SK-N-MC (cell line): ENCODE measurements at regions not wholly inside any gene's neighbourhood (a gene's known extent, or its start where the extent isn't known, plus 50 kb on each side); places are given as distances from the start of the nearest gene placed in this dataset.
"Not testable (repeated sequence)": the region's sequence is repeated elsewhere in the genome, so short reads cannot be mapped to it uniquely, and the experiment has no call there.

ENCODE experiments used
- DNase-seq: peaks from one replicate; pipeline ENCODE4 v3.0.0-alpha.2; 2011; ENCODE audit warnings: low read depth, low spot score
- H3K27ac ChIP-seq: fragments of 200-600 bp; sonication (generic); 2 replicates; pipeline ENCODE4 v1.5.1; 2016; ENCODE audit warnings: mixed run types
- H3K36me3 ChIP-seq: fragments of 200-600 bp; sonication (generic); 2 replicates; pipeline ENCODE4 v1.6.1; 2017; ENCODE audit warnings: antibody characterized with exemption, low read length, mixed read lengths; ENCODE audit not compliant: insufficient read depth
- H3K4me3 ChIP-seq: fragments of 200-600 bp; sonication (generic); 2 replicates; pipeline ENCODE4 v1.5.1; 2016
- H3K9ac ChIP-seq: fragments of 200-600 bp; sonication (generic); 2 replicates; pipeline ENCODE4 v1.8.0; 2017; ENCODE audit warnings: mixed run types, mixed read lengths; ENCODE audit not compliant: insufficient read length
- H3K9me3 ChIP-seq: fragments of 200-600 bp; sonication (generic); 2 replicates; pipeline ENCODE4 v1.6.1; 2017; ENCODE audit warnings: low read depth, mild to moderate bottlenecking, antibody characterized with exemption, low read length, moderate library complexity, mixed read lengths
- EZH2 ChIP-seq: fragments of 200-600 bp; sonication (generic); IDR thresholded peaks from one replicate; pipeline ENCODE4 v1.6.1; 2017; ENCODE audit warnings: antibody characterized with exemption
- FOXP2 ChIP-seq: optimal IDR thresholded peaks from 2 replicates; pipeline ENCODE3; 2011; ENCODE audit warnings: mild to moderate bottlenecking, moderate library complexity; ENCODE audit not compliant: insufficient read depth; ENCODE audit errors: extremely low read length, control extremely low read depth
- POLR2AphosphoS5 ChIP-seq: IDR thresholded peaks from 2 replicates; pipeline ENCODE4 v1.6.1; 2012; ENCODE audit warnings: mild to moderate bottlenecking, low read depth, low read length, borderline replicate concordance

GRCh38 chr2:7744827-7745226 lies 827.6 kb downstream of the RNF144A start:
- Histone ChIP-seq H3K4me3 (no peak overlapping the region), H3K27ac (no peak overlapping the region), H3K9me3 (no peaks in the 10 kb centered on the region), H3K9ac (no peak overlapping the region), H3K36me3 (no peaks in the 10 kb centered on the region)
- no peak for TF ChIP-seq POLR2AphosphoS5
- TF ChIP-seq EZH2: no peak
- no peak for TF ChIP-seq FOXP2
- no peak for DNase-seq

- Histone ChIP-seq H3K36me3 (no peaks in the 10 kb centered on the region), H3K4me3 (no peak overlapping the region), H3K27ac (no peak overlapping the region), H3K9ac (no peak overlapping the region), H3K9me3 (no peaks in the 10 kb centered on the region)
- no peak for DNase-seq
- TF ChIP-seq EZH2: no peak
- TF ChIP-seq FOXP2: no peak
- TF ChIP-seq POLR2AphosphoS5: no peak
Observed at GRCh38 chr2:7745369-7745768, 828.2 kb downstream of the RNF144A start.

- Histone ChIP-seq H3K27ac (no peak overlapping the region), H3K9ac (no peak overlapping the region), H3K9me3 (no peaks in the 10 kb centered on the region; the same call in 1 of the 2 replicates), H3K36me3 (no peaks in the 10 kb centered on the region), H3K4me3 (no peak overlapping the region)
- no peak for DNase-seq
- no peak for TF ChIP-seq FOXP2
- no peak for TF ChIP-seq EZH2
Observed at GRCh38 chr2:7748717-7749415, 831.7 kb downstream of the RNF144A start.

GRCh38 chr2:7749895-7750559 lies 832.8 kb downstream of the RNF144A start:
- Histone ChIP-seq H3K9me3 (no peaks in the 10 kb centered on the region; the same call in 1 of the 2 replicates), H3K27ac (no peak overlapping the region), H3K4me3 (no peak overlapping the region), H3K36me3 (no peaks in the 10 kb centered on the region), H3K9ac (no peak overlapping the region)
- TF ChIP-seq EZH2 (no peak), FOXP2 (no peak), POLR2AphosphoS5 (no peak)
- DNase-seq: no peak

- TF ChIP-seq FOXP2 (no peak), POLR2AphosphoS5 (no peak), EZH2 (no peak)
- Histone ChIP-seq H3K4me3 (no peak overlapping the region), H3K36me3 (no peaks in the 10 kb centered on the region), H3K9ac (no peak overlapping the region), H3K9me3 (no peaks in the 10 kb centered on the region; the same call in 1 of the 2 replicates), H3K27ac (no peak overlapping the region)
- no peak for DNase-seq
Observed at GRCh38 chr2:7752291-7752690, 835.1 kb downstream of the RNF144A start.

GRCh38 chr2:7753777-7754176 lies 836.6 kb downstream of the RNF144A start:
- no peak for DNase-seq
- H3K36me3 ChIP-seq: no peaks in the 10 kb centered on the region
- H3K9me3 ChIP-seq: peaks cover 2% of the 10 kb centered on the region; the same call in 1 of the 2 replicates
- H3K4me3 ChIP-seq: no peak overlapping the region
- H3K27ac ChIP-seq: no peak overlapping the region
- TF ChIP-seq EZH2: no peak
- no peak for TF ChIP-seq POLR2AphosphoS5
- no peak for TF ChIP-seq FOXP2
- no peak overlapping the region for H3K9ac ChIP-seq

- H3K36me3 ChIP-seq: no peaks in the 10 kb centered on the region
- H3K9me3 ChIP-seq: peaks cover 2% of the 10 kb centered on the region; the same call in 1 of the 2 replicates
- no peak overlapping the region for H3K27ac ChIP-seq
- DNase-seq: no peak
- H3K9ac ChIP-seq: no peak overlapping the region
- TF ChIP-seq EZH2 (no peak), POLR2AphosphoS5 (no peak), FOXP2 (no peak)
- no peak overlapping the region for H3K4me3 ChIP-seq
Observed at GRCh38 chr2:7755879-7756278, 838.7 kb downstream of the RNF144A start.

- H3K4me3 ChIP-seq: no peak overlapping the region
- no peak for TF ChIP-seq EZH2
- TF ChIP-seq POLR2AphosphoS5: no peak
- no peak for TF ChIP-seq FOXP2
- peaks cover 2% of the 10 kb centered on the region; the same call in 1 of the 2 replicates for H3K9me3 ChIP-seq
- DNase-seq: no peak
- no peaks in the 10 kb centered on the region for H3K36me3 ChIP-seq
- no peak overlapping the region for H3K9ac ChIP-seq
- no peak overlapping the region for H3K27ac ChIP-seq
Observed at GRCh38 chr2:7758073-7758759, 841.0 kb downstream of the RNF144A start.

- H3K9me3 ChIP-seq: peaks cover 2% of the 10 kb centered on the region; the same call in 1 of the 2 replicates
- H3K36me3 ChIP-seq: no peaks in the 10 kb centered on the region
- TF ChIP-seq FOXP2 (no peak), POLR2AphosphoS5 (no peak), EZH2 (no peak)
- H3K27ac ChIP-seq: no peak overlapping the region
- no peak for DNase-seq
- H3K9ac ChIP-seq: no peak overlapping the region
- no peak overlapping the region for H3K4me3 ChIP-seq
Observed at GRCh38 chr2:7759898-7760297, 842.7 kb downstream of the RNF144A start.

- H3K36me3 ChIP-seq, H3K9me3 ChIP-seq, DNase-seq, H3K4me3 ChIP-seq, H3K27ac ChIP-seq, H3K9ac ChIP-seq: not testable (repeated sequence)
Observed at GRCh38 chr2:7763418-7763817, 846.2 kb downstream of the RNF144A start.
